ENCODE measurements at regions not wholly inside any gene's neighbourhood (a gene's known extent, or its start where the extent isn't known, plus 50 kb on each side); places are given as distances from the start of the nearest gene placed in this dataset.

DNA sequence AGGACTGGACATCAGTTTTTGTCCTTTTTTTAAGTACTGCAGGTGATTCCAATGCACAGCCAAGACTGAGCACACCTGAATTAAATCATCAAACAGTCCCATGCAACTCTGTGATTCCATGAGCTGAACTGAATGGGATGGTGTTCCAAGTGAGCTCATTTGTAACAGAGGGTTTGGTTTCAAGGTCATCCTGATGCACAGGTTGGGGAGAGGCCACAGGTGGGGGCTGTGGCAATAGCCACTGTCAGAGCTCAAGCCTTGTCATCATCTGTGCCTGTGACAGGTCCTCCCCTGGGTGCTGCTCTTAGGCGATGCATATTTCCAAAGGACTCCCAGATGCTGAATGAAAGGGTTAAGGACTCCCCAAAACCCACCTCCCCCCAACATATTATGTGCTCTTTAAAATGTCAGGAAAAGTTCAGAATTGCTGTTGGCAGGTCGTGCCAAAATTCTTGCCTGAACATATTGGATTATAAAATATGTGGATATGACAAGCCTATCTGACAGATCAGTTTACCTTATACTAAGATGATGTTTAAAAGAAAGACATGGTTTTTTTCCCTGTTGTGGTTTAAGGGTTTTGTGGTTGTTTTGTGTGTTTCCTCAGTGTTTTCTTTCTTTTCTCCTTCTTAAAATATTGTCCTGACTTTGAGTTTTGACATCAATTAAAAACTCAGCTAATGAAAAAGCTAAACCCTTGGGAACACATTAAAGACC lies 263.5 kb upstream of the SIX2 start:
- H3K9me3 ChIP-seq (ENCODE audit: control insufficient read depth in 4 of 4, low read length in 3 of 4), result no peaks in the 10 kb centered on the region
- no peak overlapping the region for H3K27ac ChIP-seq (ENCODE audit: low read depth in 1 of 2, low read length in 2 of 2)
- TF ChIP-seq YY1 (IDR thresholded peaks at IDR 0.05) (no peak), EGR1 (IDR thresholded peaks at IDR 0.05; ENCODE audit: low read depth in 2 of 2) (no peak)
- TF ChIP-seq, protein P1, sequence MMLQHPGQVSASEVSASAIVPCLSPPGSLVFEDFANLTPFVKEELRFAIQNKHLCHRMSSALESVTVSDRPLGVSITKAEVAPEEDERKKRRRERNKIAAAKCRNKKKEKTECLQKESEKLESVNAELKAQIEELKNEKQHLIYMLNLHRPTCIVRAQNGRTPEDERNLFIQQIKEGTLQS (IDR thresholded peaks at IDR 0.05), result no peak
- H3K27me3 ChIP-seq (ENCODE audit: control insufficient read depth in 4 of 4, insufficient read depth in 4 of 4, low read length in 3 of 4), result no peaks in the 10 kb centered on the region
- H3K4me1 ChIP-seq (ENCODE audit: control insufficient read depth in 4 of 4, insufficient read depth in 4 of 4, low read length in 3 of 4), result peaks cover 9 to 36% (median 28%) of the 10 kb centered on the region in 4 donors
- no peak overlapping the region for H3K9ac ChIP-seq (ENCODE audit: low read depth in 1 of 2, low read length in 2 of 2)
- no peaks in the 10 kb centered on the region for H3K36me3 ChIP-seq (ENCODE audit: control insufficient read depth in 4 of 4, insufficient read depth in 3 of 4, low read depth in 1 of 4, low read length in 3 of 4)
- no peak overlapping the region for H3K4me3 ChIP-seq (ENCODE audit: low read depth in 1 of 3, low read length in 3 of 3)
- 83% methylated on average over 2 of the region's 2 CpGs for WGBS
- no peak for DNase-seq (ENCODE audit: low spot score)

- Histone ChIP-seq H3K4me3 (ENCODE audit: low read depth in 1 of 3, low read length in 3 of 3) (no peak overlapping the region), H3K9ac (ENCODE audit: low read depth in 1 of 2, low read length in 2 of 2) (no peak overlapping the region), H3K36me3 (ENCODE audit: control insufficient read depth in 4 of 4, insufficient read depth in 3 of 4, low read depth in 1 of 4, low read length in 3 of 4) (no peaks in the 10 kb centered on the region), H3K27me3 (ENCODE audit: control insufficient read depth in 4 of 4, insufficient read depth in 4 of 4, low read length in 3 of 4) (no peaks in the 10 kb centered on the region), H3K9me3 (ENCODE audit: control insufficient read depth in 4 of 4, low read length in 3 of 4) (no peaks in the 10 kb centered on the region), H3K4me1 (ENCODE audit: control insufficient read depth in 4 of 4, insufficient read depth in 4 of 4, low read length in 3 of 4) (peaks cover 3 to 25% (median 21%) of the 10 kb centered on the region in 4 donors), H3K27ac (ENCODE audit: low read depth in 1 of 2, low read length in 2 of 2) (no peak overlapping the region)
- DNase-seq (ENCODE audit: low spot score), result no peak
- no peak for TF ChIP-seq YY1 (IDR thresholded peaks at IDR 0.05)
- no peak for TF ChIP-seq ZBTB33 (IDR thresholded peaks at IDR 0.05)
- TF ChIP-seq CTCF (IDR thresholded peaks at IDR 0.05; ENCODE audit: low read depth, low read length, missing input control), result no peak
- no peak for TF ChIP-seq RXRA (IDR thresholded peaks at IDR 0.05)
- TF ChIP-seq GABPA (IDR thresholded peaks at IDR 0.05 in 1 of 2, conservative IDR thresholded peaks at IDR 0.05 in 1 of 2), result no peak
- TF ChIP-seq REST (IDR thresholded peaks at IDR 0.05), result no peak
- no peak for TF ChIP-seq TAF1 (conservative IDR thresholded peaks at IDR 0.05)
- no peak for TF ChIP-seq JUND (IDR thresholded peaks at IDR 0.05)
- TF ChIP-seq EGR1 (IDR thresholded peaks at IDR 0.05; ENCODE audit: low read depth in 2 of 2), result no peak
- no peak for TF ChIP-seq NR2F2 (IDR thresholded peaks at IDR 0.05)
- TF ChIP-seq, protein P1 (IDR thresholded peaks at IDR 0.05), result no peak
- no peak for TF ChIP-seq HNF4A (conservative IDR thresholded peaks at IDR 0.05)
- no peak for TF ChIP-seq FOXA2 (IDR thresholded peaks at IDR 0.05)
- no peak for TF ChIP-seq FOXA1 (IDR thresholded peaks at IDR 0.05)
- no peak for TF ChIP-seq HNF4G (IDR thresholded peaks at IDR 0.05)
- no peak for TF ChIP-seq MAX (IDR thresholded peaks at IDR 0.05)
- WGBS, result 90% methylated on average over 7 of the region's 7 CpGs
These were observed 260.0 kb upstream of the SIX2 start for GRCh38 chr2:45269149-45269793.
